Peyer's patch (tissue), 4 donors: ENCODE measurements at regions not wholly inside any gene's neighbourhood (a gene's known extent, or its start where the extent isn't known, plus 50 kb on each side); places are given as distances from the start of the nearest gene placed in this dataset.

Experiments
- POLR2A ChIP-seq, 2 donors: fragments of 450-650 bp; IDR thresholded peaks; one replicate each; pipeline ENCODE4 v1.5.1; 2017; ENCODE audit warnings: antibody characterized with exemption in 2 of 2, mild to moderate bottlenecking in 2 of 2, moderate library complexity in 2 of 2
- TF ChIP-seq, protein P1 (sequence below), 6 experiments: fragments of 450-650 bp in 4 of 6; fragments of 200-600 bp in 2 of 6; sonication (generic) in 1 of 6; IDR thresholded peaks; one replicate each; pipeline ENCODE4 v1.5.1; 2017 to 2019; ENCODE audit warnings: antibody characterized with exemption in 6 of 6, mild to moderate bottlenecking in 3 of 6, moderate library complexity in 1 of 6

DNA sequence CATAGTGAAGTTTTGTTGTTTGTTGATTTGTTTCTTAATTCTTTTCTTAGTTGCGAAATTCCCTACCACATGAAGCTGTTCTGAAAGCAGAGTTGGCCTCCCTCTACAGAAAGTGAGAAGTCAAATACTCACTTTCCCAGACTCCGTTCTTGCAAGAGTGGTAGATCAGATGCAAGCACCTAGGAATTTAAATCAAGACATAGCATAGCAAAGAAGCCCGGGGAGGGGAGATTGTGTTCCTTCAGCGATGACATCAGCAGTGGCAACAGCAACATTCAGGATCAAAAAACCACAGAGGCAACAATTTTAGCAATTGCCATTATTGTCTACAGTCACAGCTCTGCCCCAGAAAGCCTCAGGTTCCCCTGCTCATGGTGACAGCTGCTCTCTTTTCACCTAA is 580.0 kb downstream of the RNF144A start:
- TF ChIP-seq, protein P1, sequence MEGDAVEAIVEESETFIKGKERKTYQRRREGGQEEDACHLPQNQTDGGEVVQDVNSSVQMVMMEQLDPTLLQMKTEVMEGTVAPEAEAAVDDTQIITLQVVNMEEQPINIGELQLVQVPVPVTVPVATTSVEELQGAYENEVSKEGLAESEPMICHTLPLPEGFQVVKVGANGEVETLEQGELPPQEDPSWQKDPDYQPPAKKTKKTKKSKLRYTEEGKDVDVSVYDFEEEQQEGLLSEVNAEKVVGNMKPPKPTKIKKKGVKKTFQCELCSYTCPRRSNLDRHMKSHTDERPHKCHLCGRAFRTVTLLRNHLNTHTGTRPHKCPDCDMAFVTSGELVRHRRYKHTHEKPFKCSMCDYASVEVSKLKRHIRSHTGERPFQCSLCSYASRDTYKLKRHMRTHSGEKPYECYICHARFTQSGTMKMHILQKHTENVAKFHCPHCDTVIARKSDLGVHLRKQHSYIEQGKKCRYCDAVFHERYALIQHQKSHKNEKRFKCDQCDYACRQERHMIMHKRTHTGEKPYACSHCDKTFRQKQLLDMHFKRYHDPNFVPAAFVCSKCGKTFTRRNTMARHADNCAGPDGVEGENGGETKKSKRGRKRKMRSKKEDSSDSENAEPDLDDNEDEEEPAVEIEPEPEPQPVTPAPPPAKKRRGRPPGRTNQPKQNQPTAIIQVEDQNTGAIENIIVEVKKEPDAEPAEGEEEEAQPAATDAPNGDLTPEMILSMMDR (IDR thresholded peaks at IDR 0.05), result no peak
- TF ChIP-seq POLR2A (IDR thresholded peaks at IDR 0.05), result no peak
